Vagina (tissue), 2 donors: ENCODE measurements at regions not wholly inside any gene's neighbourhood (a gene's known extent, or its start where the extent isn't known, plus 50 kb on each side); places are given as distances from the start of the nearest gene placed in this dataset.

Source experiments
- DNase-seq, 2 donors: peaks; one replicate each; pipeline ENCODE4 v3.0.0-alpha.2; 2017; ENCODE audit errors: extremely low spot score in 2 of 2
- H3K27ac ChIP-seq: fragments of 200-600 bp; sonication (generic); one replicate; pipeline ENCODE4 v1.5.1; 2019
- H3K27me3 ChIP-seq: fragments of 200-600 bp; sonication (generic); one replicate; pipeline ENCODE4 v1.5.1; 2019
- H3K36me3 ChIP-seq, 2 donors: fragments of 200-600 bp; sonication (generic); one replicate each; pipeline ENCODE4 v1.5.1; 2017 to 2019
- H3K4me1 ChIP-seq: fragments of 200-600 bp; sonication (generic); one replicate; pipeline ENCODE4 v1.5.1; 2019
- H3K4me3 ChIP-seq, 2 donors: fragments of 200-600 bp; sonication (generic); 1 replicate in 1 of 2; 2 replicates in 1 of 2; pipeline ENCODE4 v1.5.1; 2016 to 2019
- H3K9me3 ChIP-seq: fragments of 200-600 bp; sonication (generic); one replicate; pipeline ENCODE4 v1.5.1; 2019
- CTCF ChIP-seq, 3 experiments: fragments of 450-650 bp in 2 of 3; fragments of 200-600 bp in 1 of 3; sonication (generic) in 1 of 3; IDR thresholded peaks; one replicate each; pipeline ENCODE4 v1.5.1; 2017 to 2019; ENCODE audit warnings: antibody characterized with exemption in 3 of 3, mild to moderate bottlenecking in 2 of 3, moderate library complexity in 2 of 3
- POLR2A ChIP-seq, 2 donors: fragments of 450-650 bp; IDR thresholded peaks; one replicate each; pipeline ENCODE4 v1.6.1; 2017; ENCODE audit warnings: antibody characterized with exemption in 2 of 2, mild to moderate bottlenecking in 2 of 2, moderate library complexity in 2 of 2
- POLR2AphosphoS5 ChIP-seq, 2 donors: sonication (generic); formaldehyde crosslinking; IDR thresholded peaks; one replicate each; pipeline ENCODE4 v1.9.0; 2017; ENCODE audit warnings: antibody characterized with exemption in 2 of 2, mild to moderate bottlenecking in 2 of 2, low read depth in 1 of 2; ENCODE audit not compliant: insufficient read depth in 1 of 2
- intact Hi-C: fragments of 100-400 bp; cut with DNase I; formaldehyde crosslinking; loops from one replicate; pipeline ENCODE4 v1.15.1; 2023

- Histone ChIP-seq H3K4me3 (no peak overlapping the region), H3K4me1 (no peaks in the 10 kb centered on the region), H3K9me3 (no peaks in the 10 kb centered on the region), H3K36me3 (no peaks in the 10 kb centered on the region), H3K27me3 (no peaks in the 10 kb centered on the region), H3K27ac (no peak overlapping the region)
- intact Hi-C loops, result no loop called here
- TF ChIP-seq POLR2A (IDR thresholded peaks at IDR 0.05), result no peak
- TF ChIP-seq CTCF (IDR thresholded peaks at IDR 0.05), result no peak
- TF ChIP-seq POLR2AphosphoS5 (IDR thresholded peaks at IDR 0.05; ENCODE audit: insufficient read depth in 1 of 2, low read depth in 1 of 2), result no peak
- no peak for DNase-seq
These were observed 144.0 kb upstream of the PRNP start for GRCh38 chr20:4542270-4542669.

GRCh38 chr20:4534315-4534714, 151.9 kb upstream of the PRNP start:
- Histone ChIP-seq H3K27me3 (no peaks in the 10 kb centered on the region), H3K36me3 (no peaks in the 10 kb centered on the region), H3K27ac (no peak overlapping the region), H3K9me3 (no peaks in the 10 kb centered on the region), H3K4me1 (no peaks in the 10 kb centered on the region), H3K4me3 (no peak overlapping the region)
- DNase-seq, result no peak
- TF ChIP-seq POLR2AphosphoS5 (IDR thresholded peaks at IDR 0.05; ENCODE audit: insufficient read depth in 1 of 2, low read depth in 1 of 2) (no peak), CTCF (IDR thresholded peaks at IDR 0.05) (no peak), POLR2A (IDR thresholded peaks at IDR 0.05) (no peak)
- intact Hi-C loops, result no loop called here

DNA sequence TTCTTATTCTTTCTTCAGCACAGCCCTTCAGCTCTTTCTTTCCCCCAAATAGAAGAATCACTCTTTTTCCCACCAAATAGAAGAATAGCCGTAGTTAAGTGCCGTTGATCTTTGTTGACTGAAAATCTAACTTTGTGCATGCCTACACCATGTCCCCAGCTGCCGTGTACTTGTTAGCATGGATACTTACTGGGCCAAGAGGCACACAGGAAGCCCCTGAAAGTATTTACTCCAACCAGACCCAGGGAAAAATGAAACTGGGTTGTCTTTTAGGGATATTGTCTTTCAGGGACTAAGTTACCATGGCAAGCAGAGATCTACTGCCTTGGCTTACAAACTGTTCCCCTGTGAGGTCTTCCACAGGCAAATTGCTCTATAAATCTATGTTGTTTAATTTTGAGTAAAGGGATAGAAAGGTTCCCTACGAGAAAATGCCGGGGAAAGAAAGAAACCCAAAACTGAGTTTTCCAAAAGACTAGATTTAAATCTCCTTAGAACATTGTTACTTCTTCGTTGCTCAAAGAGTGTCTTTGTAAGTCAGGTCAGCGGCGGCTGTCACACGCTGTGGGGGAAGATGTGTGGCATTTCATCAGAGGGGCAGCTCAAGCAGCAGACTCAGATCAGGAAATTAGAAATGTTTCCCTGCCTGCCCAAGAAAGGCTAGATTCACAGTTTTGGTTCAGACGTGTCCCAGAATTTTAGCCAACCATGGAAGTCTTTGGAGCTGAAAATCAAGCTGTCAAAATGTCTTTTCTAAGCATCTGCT, 152.7 kb upstream of the PRNP start:
- no peak for DNase-seq
- H3K27ac ChIP-seq, result no peak overlapping the region
- no peak overlapping the region for H3K4me3 ChIP-seq
- no peaks in the 10 kb centered on the region for H3K9me3 ChIP-seq
- TF ChIP-seq POLR2AphosphoS5 (IDR thresholded peaks at IDR 0.05; ENCODE audit: insufficient read depth in 1 of 2, low read depth in 1 of 2) (no peak), POLR2A (IDR thresholded peaks at IDR 0.05) (no peak), CTCF (IDR thresholded peaks at IDR 0.05) (no peak)
- H3K36me3 ChIP-seq, result no peaks in the 10 kb centered on the region
- intact Hi-C loops, result no loop called here
- no peaks in the 10 kb centered on the region for H3K27me3 ChIP-seq
- H3K4me1 ChIP-seq, result no peaks in the 10 kb centered on the region

DNA sequence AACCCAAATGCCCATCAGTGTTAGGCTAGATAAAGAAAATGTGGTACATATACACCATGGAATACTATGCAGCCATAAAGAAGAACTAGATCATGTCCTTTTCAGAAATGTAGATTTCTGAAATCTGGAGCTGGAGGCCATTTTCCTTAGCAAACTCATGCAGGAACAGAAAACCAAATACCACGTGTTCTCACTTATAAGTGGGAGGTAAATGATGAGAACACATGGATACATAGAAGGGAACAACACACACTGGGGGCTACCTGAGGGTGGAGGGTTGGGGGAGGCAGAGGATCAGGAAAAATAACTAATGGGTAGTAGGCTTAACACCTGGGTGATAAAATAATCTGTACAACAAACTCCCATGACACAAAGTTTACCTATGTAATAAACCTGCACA, 153.5 kb upstream of the PRNP start:
- H3K27me3 ChIP-seq, result no peaks in the 10 kb centered on the region
- TF ChIP-seq POLR2A (IDR thresholded peaks at IDR 0.05), result no peak
- TF ChIP-seq POLR2AphosphoS5 (IDR thresholded peaks at IDR 0.05; ENCODE audit: insufficient read depth in 1 of 2, low read depth in 1 of 2), result no peak
- TF ChIP-seq CTCF (IDR thresholded peaks at IDR 0.05), result no peak
- H3K4me1 ChIP-seq, result no peaks in the 10 kb centered on the region

GRCh38 chr20:4524792-4525191, 161.5 kb upstream of the PRNP start:
- DNase-seq, result no peak
- no peak for TF ChIP-seq POLR2A (IDR thresholded peaks at IDR 0.05)
- TF ChIP-seq CTCF (IDR thresholded peaks at IDR 0.05), result no peak
- TF ChIP-seq POLR2AphosphoS5 (IDR thresholded peaks at IDR 0.05; ENCODE audit: insufficient read depth in 1 of 2, low read depth in 1 of 2), result no peak
- Histone ChIP-seq H3K36me3 (no peaks in the 10 kb centered on the region), H3K9me3 (no peaks in the 10 kb centered on the region), H3K27me3 (no peaks in the 10 kb centered on the region), H3K4me1 (no peaks in the 10 kb centered on the region), H3K27ac (no peak overlapping the region), H3K4me3 (no peak overlapping the region)
- intact Hi-C loops, result no loop called here

More for the DNA sequence above, 153.5 kb upstream of the PRNP start:
- Histone ChIP-seq H3K27ac (no peak overlapping the region), H3K9me3 (no peaks in the 10 kb centered on the region), H3K36me3 (no peaks in the 10 kb centered on the region), H3K4me3 (no peak overlapping the region)
- intact Hi-C loops, result no loop called here
- no peak for DNase-seq
